SK-N-SH (cell line): ENCODE measurements at regions not wholly inside any gene's neighbourhood (a gene's known extent, or its start where the extent isn't known, plus 50 kb on each side); places are given as distances from the start of the nearest gene placed in this dataset.

ENCODE experiments used
- CTCF ChIA-PET: fragments of 300-600, 350-600 bp; formaldehyde crosslinking; extraction: SDS; loops from one replicate; lab custom pipeline; 2021; lab: Yijun Ruan, JAX
- POLR2A ChIA-PET: fragments of 350-600 bp; sonication (Branson Sonifier 250); formaldehyde crosslinking; extraction: SDS; loops from one replicate; lab custom pipeline; 2020; ENCODE audit warnings: antibody characterized with exemption, inconsistent platforms; lab: Yijun Ruan, JAX
- DNase-seq: peaks from one replicate; pipeline ENCODE4 v3.0.0; 2012
- H2AFZ ChIP-seq: fragments of 200-600 bp; sonication (generic); 2 replicates; pipeline ENCODE4 v1.8.1; 2016; ENCODE audit warnings: antibody characterized with exemption, mild to moderate bottlenecking, low read depth
- H3F3A ChIP-seq: fragments of 200-600 bp; sonication (generic); replicated peaks from 2 replicates; pipeline ENCODE3; 2016; ENCODE audit warnings: antibody characterized with exemption, mild to moderate bottlenecking; ENCODE audit not compliant: insufficient read depth
- H3K27ac ChIP-seq, 2 experiments: fragments of 200-500 bp in 1 of 2; fragments of 200-600 bp in 1 of 2; sonication (Bioruptor generic) in 1 of 2; sonication (generic), shearing (Covaris generic) in 1 of 2; 2 replicates each; pipeline versions ENCODE4 v1.5.1 to v1.6.1; 2014 to 2016; ENCODE audit warnings: low read depth in 2 of 2, inconsistent platforms in 1 of 2, low read length in 1 of 2, mild to moderate bottlenecking in 1 of 2, mixed read lengths in 1 of 2
- H3K27me3 ChIP-seq: fragments of 200-600 bp; sonication (generic), shearing (Covaris generic); 2 replicates; pipeline ENCODE4 v1.6.1; 2016; ENCODE audit warnings: mixed run types; ENCODE audit not compliant: insufficient read depth
- H3K36me3 ChIP-seq, 2 experiments: fragments of 200-500 bp in 1 of 2; fragments of 200-600 bp in 1 of 2; sonication (Bioruptor generic) in 1 of 2; sonication (generic) in 1 of 2; replicated peaks in 1 of 2; 2 replicates each; pipeline versions ENCODE3 to v1.5.1; 2014 to 2016; ENCODE audit warnings: low read length in 1 of 2, mild to moderate bottlenecking in 1 of 2; ENCODE audit not compliant: insufficient read depth in 2 of 2, control insufficient read depth in 1 of 2
- H3K4me1 ChIP-seq, 2 experiments: fragments of 200-500 bp in 1 of 2; fragments of 200-600 bp in 1 of 2; sonication (Bioruptor generic) in 1 of 2; sonication (generic), shearing (Covaris generic) in 1 of 2; 2 replicates each; pipeline versions ENCODE4 v1.5.1 to v1.6.1; 2014 to 2016; ENCODE audit warnings: low read depth in 1 of 2, low read length in 1 of 2, mixed run types in 1 of 2; ENCODE audit not compliant: insufficient read depth in 2 of 2, control insufficient read depth in 1 of 2
- H3K4me2 ChIP-seq: fragments of 200-600 bp; sonication (generic), shearing (Covaris generic); 2 replicates; pipeline ENCODE4 v1.6.1; 2017; ENCODE audit warnings: mixed run types
- H3K4me3 ChIP-seq, 2 experiments: fragments of 200-500 bp in 1 of 2; fragments of 200-600 bp in 1 of 2; sonication (Bioruptor generic) in 1 of 2; sonication (generic), shearing (Covaris generic) in 1 of 2; 2 replicates each; pipeline versions ENCODE4 v1.5.1 to v1.8.1; 2014 to 2016; ENCODE audit warnings: low read depth in 2 of 2, inconsistent platforms in 1 of 2, low read length in 1 of 2, mild to moderate bottlenecking in 1 of 2, mixed read lengths in 1 of 2, moderate library complexity in 1 of 2
- H3K79me2 ChIP-seq: fragments of 200-600 bp; sonication (generic); 2 replicates; pipeline ENCODE4 v1.8.1; 2017; ENCODE audit warnings: mild to moderate bottlenecking; ENCODE audit not compliant: insufficient read depth
- H3K9ac ChIP-seq: fragments of 200-600 bp; sonication (generic); 2 replicates; pipeline ENCODE4 v1.6.1; 2017; ENCODE audit warnings: mixed run types
- H3K9me2 ChIP-seq: fragments of 200-600 bp; sonication (generic); 2 replicates; pipeline ENCODE4 v1.6.1; 2017; ENCODE audit warnings: mixed run types
- H3K9me3 ChIP-seq: fragments of 200-600 bp; sonication (generic); 2 replicates; pipeline ENCODE4 v1.6.1; 2017; ENCODE audit warnings: mixed run types, mild to moderate bottlenecking, moderate library complexity
- H4K20me1 ChIP-seq: fragments of 200-600 bp; sonication (generic); 2 replicates; pipeline ENCODE4 v1.6.1; 2017; ENCODE audit warnings: mild to moderate bottlenecking, mixed run types; ENCODE audit not compliant: insufficient read depth
- CHD2 ChIP-seq: fragments of 150-350 bp; IDR thresholded peaks from 2 replicates; pipeline ENCODE4 v1.6.1; 2018; ENCODE audit warnings: low read length; ENCODE audit not compliant: partially characterized antibody
- ELF1 ChIP-seq: IDR thresholded peaks from 2 replicates; pipeline ENCODE4 v1.4.0; 2012
- FOXJ3 ChIP-seq: sonication (generic); formaldehyde crosslinking; IDR thresholded peaks from 2 replicates; pipeline ENCODE4 v1.5.1; 2020; ENCODE audit warnings: mild to moderate bottlenecking, missing genetic modification reagents
- GABPA ChIP-seq: IDR thresholded peaks from 2 replicates; pipeline ENCODE4 v1.4.0; 2012; ENCODE audit warnings: low read depth, mild to moderate bottlenecking
- MAX ChIP-seq: IDR thresholded peaks from 2 replicates; pipeline ENCODE4 v1.4.0; 2012; ENCODE audit warnings: low read depth
- MXI1 ChIP-seq: IDR thresholded peaks from 2 replicates; pipeline ENCODE4 v1.6.1; 2012; ENCODE audit warnings: mild to moderate bottlenecking, low read depth, low read length, improper control_type of control experiment
- NFIC ChIP-seq: IDR thresholded peaks from 2 replicates; pipeline ENCODE4 v1.4.0; 2012; ENCODE audit warnings: borderline replicate concordance
- POLR2AphosphoS5 ChIP-seq: IDR thresholded peaks from 2 replicates; pipeline ENCODE4 v1.6.1; 2012; ENCODE audit warnings: low read depth, low read length
- RCOR1 ChIP-seq: fragments of 150-350 bp; IDR thresholded peaks from 2 replicates; pipeline ENCODE4 v1.6.1; 2017; ENCODE audit warnings: antibody characterized with exemption, low read length
- RFX5 ChIP-seq: IDR thresholded peaks from 2 replicates; pipeline ENCODE4 v1.6.1; 2012; ENCODE audit warnings: mild to moderate bottlenecking, improper control_type of control experiment, low read length
- TCF12 ChIP-seq: IDR thresholded peaks from 2 replicates; pipeline ENCODE4 v1.4.0; 2012
- USF1 ChIP-seq: IDR thresholded peaks from 2 replicates; pipeline ENCODE4 v1.4.0; 2012; ENCODE audit warnings: low read depth, borderline replicate concordance
- YY1 ChIP-seq: IDR thresholded peaks from 2 replicates; pipeline ENCODE4 v1.4.0; 2012; ENCODE audit warnings: low read depth, mild to moderate bottlenecking
- WGBS: methylation state at CpG from one replicate; pipeline ENCODE4 v1.1.6; 2017; ENCODE audit warnings: low lambda C conversion rate; 5-methylcytosine and 5-hydroxymethylcytosine counted together

- H3K36me3 ChIP-seq = no peaks in the 10 kb centered on the region
- H3K4me2 ChIP-seq = no peak overlapping the region
- no peaks in the 10 kb centered on the region for H3K9me3 ChIP-seq
- H3K4me3 ChIP-seq = no peak overlapping the region
- H3K27me3 ChIP-seq = 0 out of 2 replicates have a peak, but pooled peaks cover 7% of the 10 kb centered on the region
- TF ChIP-seq ELF1 (no peak), GABPA (no peak), NFIC (no peak), MAX (no peak), USF1 (no peak), TCF12 (no peak), CHD2 (no peak)
- TF ChIP-seq, all 33 proteins: peak for 0
- 64% methylated on average over 9 of the region's 9 CpGs for WGBS
- Histone ChIP-seq H3K9ac (no peak overlapping the region), H3K4me1 (peaks cover 0 to 5% of the 10 kb centered on the region in 2 experiments; a peak in 1 of 4 replicates), H2AFZ (no peak overlapping the region), H3K9me2 (no peaks in the 10 kb centered on the region), H4K20me1 (no peaks in the 10 kb centered on the region), H3F3A (no peaks in the 10 kb centered on the region), H3K27ac (no peak overlapping the region), H3K79me2 (no peaks in the 10 kb centered on the region)
- ChIA-PET POLR2A (no interaction called here), CTCF (no interaction called here)
- DNase-seq = no peak
Observed at GRCh38 chr3:73295876-73296635, 234.6 kb downstream of the EBLN2 start.

- Histone ChIP-seq H3K4me1 (peaks cover 0 to 5% of the 10 kb centered on the region in 2 experiments; a peak in 1 of 4 replicates), H3K4me2 (no peak overlapping the region), H3K4me3 (no peak overlapping the region), H4K20me1 (no peaks in the 10 kb centered on the region), H3K9me3 (no peaks in the 10 kb centered on the region), H3K27ac (no peak overlapping the region), H3F3A (no peaks in the 10 kb centered on the region), H3K27me3 (0 out of 2 replicates have a peak, but pooled peaks cover 9% of the 10 kb centered on the region), H3K9me2 (no peaks in the 10 kb centered on the region), H3K36me3 (no peaks in the 10 kb centered on the region), H2AFZ (no peak overlapping the region), H3K79me2 (no peaks in the 10 kb centered on the region)
- CTCF ChIA-PET = no interaction called here
- WGBS = 86% methylated on average over 3 of the region's 5 CpGs
- TF ChIP-seq YY1 (no peak), MXI1 (no peak), FOXJ3 (CRISPR knock-in tag) (no peak), RCOR1 (no peak), POLR2AphosphoS5 (no peak), RFX5 (no peak), TCF12 (no peak)
- TF ChIP-seq, all 33 proteins: peak for 0
- no peak overlapping the region for H3K9ac ChIP-seq
- POLR2A ChIA-PET = no interaction called here
- DNase-seq = no peak
Observed at GRCh38 chr3:73296859-73297258, 235.4 kb downstream of the EBLN2 start.
